Lower leg skin (tissue), 4 donors: ENCODE measurements at regions not wholly inside any gene's neighbourhood (a gene's known extent, or its start where the extent isn't known, plus 50 kb on each side); places are given as distances from the start of the nearest gene placed in this dataset.

ENCODE experiments used
- DNase-seq, 2 donors: peaks; one replicate each; pipeline ENCODE4 v3.0.0-alpha.2; 2019; ENCODE audit warnings: low spot score in 2 of 2
- H3K4me3 ChIP-seq: fragments of 200-600 bp; sonication (generic); 2 replicates; pipeline ENCODE4 v1.5.1; 2017; ENCODE audit warnings: mild to moderate bottlenecking, low read depth; ENCODE audit not compliant: poor library complexity, severe bottlenecking
- CTCF ChIP-seq, 3 donors: fragments of 450-650 bp; IDR thresholded peaks; one replicate each; pipeline ENCODE4 v1.5.1; 2016; ENCODE audit warnings: antibody characterized with exemption in 3 of 3, mild to moderate bottlenecking in 3 of 3, moderate library complexity in 2 of 3
- POLR2A ChIP-seq, 2 donors: fragments of 450-650 bp; IDR thresholded peaks; one replicate each; pipeline ENCODE4 v1.6.1; 2016 to 2017; ENCODE audit warnings: antibody characterized with exemption in 2 of 2, mild to moderate bottlenecking in 1 of 2, moderate library complexity in 1 of 2
- WGBS, 2 donors: methylation state at CpG; one replicate each; pipeline ENCODE4 v1.1.5; 2018; 5-methylcytosine and 5-hydroxymethylcytosine counted together
- intact Hi-C: fragments of 100-400 bp; cut with DNase I; formaldehyde crosslinking; loops from one replicate; pipeline ENCODE4 v1.15.0; 2023; ENCODE audit warnings: low total_unique reads

- no peak overlapping the region for H3K4me3 ChIP-seq
- no peak for DNase-seq
- no peak for TF ChIP-seq POLR2A (IDR thresholded peaks at IDR 0.05)
- TF ChIP-seq CTCF (IDR thresholded peaks at IDR 0.05), result no peak
- intact Hi-C loops, result loop anchor here (2.0 kb wide), 1 partner anchor 27 kb away; no protein-coding TSS in a partner anchor
These were observed 792.7 kb upstream of the CHD1 start for GRCh38 chr5:99721506-99721905.

DNA sequence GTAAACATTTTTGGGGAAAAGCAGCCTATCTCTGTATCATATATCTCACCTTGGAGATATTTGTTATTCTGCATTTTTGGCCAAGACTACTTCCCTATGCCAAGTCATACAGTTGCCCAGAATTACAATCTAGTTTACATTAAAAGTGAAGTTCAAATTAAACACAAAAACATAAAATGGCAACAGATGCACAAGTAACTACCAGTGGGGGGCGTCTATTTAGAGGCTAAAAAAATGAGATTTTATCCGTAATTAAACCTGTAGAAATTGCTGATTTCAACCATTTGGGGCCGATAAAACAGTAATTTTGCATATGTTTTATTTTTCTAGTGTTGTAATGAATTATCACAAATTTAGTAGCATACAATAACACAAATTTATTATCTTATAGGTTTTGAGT lies 787.1 kb upstream of the CHD1 start:
- no peak for DNase-seq
- no peak for TF ChIP-seq CTCF (IDR thresholded peaks at IDR 0.05)
- TF ChIP-seq POLR2A (IDR thresholded peaks at IDR 0.05), result no peak
- H3K4me3 ChIP-seq, result no peak overlapping the region
- intact Hi-C loops, result no loop called here
- 82 to 84% methylated on average over 3 of the region's 3 CpGs for WGBS, 2 donors

DNA sequence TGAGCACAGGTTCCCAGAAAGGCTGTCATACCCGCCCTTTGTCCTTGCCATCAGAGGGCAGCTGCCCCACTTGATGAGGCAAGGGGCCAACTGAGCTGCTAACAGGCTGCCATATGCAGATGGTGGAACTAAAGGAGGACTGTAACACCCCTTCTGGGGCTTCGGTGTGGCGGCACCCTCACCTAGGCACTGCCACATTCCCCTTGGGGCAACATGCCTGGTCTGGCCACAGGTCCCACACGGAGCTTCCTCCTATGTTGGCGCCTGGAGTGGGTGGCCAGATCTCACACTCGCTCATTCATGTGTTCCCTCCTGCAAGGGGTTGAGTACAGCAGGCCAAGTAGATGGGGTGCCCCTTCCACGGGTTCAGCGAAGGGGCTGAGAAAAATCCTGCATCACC lies 777.4 kb upstream of the CHD1 start:
- intact Hi-C loops, result no loop called here
- WGBS, 2 donors, result 89 to 92% methylated on average over 8 of the region's 8 CpGs
- H3K4me3 ChIP-seq, result no peak overlapping the region
- DNase-seq, result no peak
- TF ChIP-seq POLR2A (IDR thresholded peaks at IDR 0.05), result no peak
- TF ChIP-seq CTCF (IDR thresholded peaks at IDR 0.05), result no peak

GRCh38 chr5:99702565-99702964 lies 773.8 kb upstream of the CHD1 start:
- no peak overlapping the region for H3K4me3 ChIP-seq
- no peak for TF ChIP-seq CTCF (IDR thresholded peaks at IDR 0.05)
- intact Hi-C loops, result no loop called here
- 63 to 65% methylated on average over 5 of the region's 5 CpGs for WGBS, 2 donors
- DNase-seq, result no peak

- DNase-seq, result no peak
- intact Hi-C loops, result no loop called here
- no peak overlapping the region for H3K4me3 ChIP-seq
- TF ChIP-seq CTCF (IDR thresholded peaks at IDR 0.05) (no peak), POLR2A (IDR thresholded peaks at IDR 0.05) (no peak)
- 87% methylated on average over 10 of the region's 10 CpGs for WGBS, 2 donors
These were observed 766.1 kb upstream of the CHD1 start for GRCh38 chr5:99694884-99695283.

GRCh38 chr5:99686538-99686937 lies 757.7 kb upstream of the CHD1 start:
- intact Hi-C loops, result no loop called here
- TF ChIP-seq CTCF (IDR thresholded peaks at IDR 0.05) (no peak), POLR2A (IDR thresholded peaks at IDR 0.05) (no peak)
- 77% methylated on average over 7 of the region's 7 CpGs for WGBS, 2 donors
- H3K4me3 ChIP-seq, result no peak overlapping the region
- DNase-seq, result no peak
